ENCODE measurements at regions not wholly inside any gene's neighbourhood (a gene's known extent, or its start where the extent isn't known, plus 50 kb on each side); places are given as distances from the start of the nearest gene placed in this dataset.

DNA sequence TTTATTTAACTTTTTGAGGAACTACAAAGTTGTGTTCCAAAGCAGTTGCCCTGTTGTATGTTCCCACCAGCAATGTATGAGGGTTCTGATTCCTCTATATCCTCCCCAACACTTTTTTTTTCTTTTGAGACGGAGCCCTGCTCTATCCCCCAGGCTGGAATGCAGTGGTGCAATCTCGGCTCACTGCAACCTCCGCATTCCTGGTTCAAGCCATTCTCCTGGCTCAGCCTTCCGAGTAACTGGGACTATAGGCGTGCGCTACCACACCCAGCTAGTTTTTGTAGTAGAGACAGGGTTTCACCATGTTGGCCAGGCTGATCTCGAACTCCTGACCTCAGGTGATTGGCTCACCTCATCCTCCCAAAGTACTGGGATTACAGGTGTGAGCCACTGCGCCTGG, 60.4 kb upstream of the ENAH start:
- no peak for TF ChIP-seq FOSL1 (IDR thresholded peaks at IDR 0.05; ENCODE audit: insufficient read depth, low read depth, low read length)
- TF ChIP-seq, protein P1, sequence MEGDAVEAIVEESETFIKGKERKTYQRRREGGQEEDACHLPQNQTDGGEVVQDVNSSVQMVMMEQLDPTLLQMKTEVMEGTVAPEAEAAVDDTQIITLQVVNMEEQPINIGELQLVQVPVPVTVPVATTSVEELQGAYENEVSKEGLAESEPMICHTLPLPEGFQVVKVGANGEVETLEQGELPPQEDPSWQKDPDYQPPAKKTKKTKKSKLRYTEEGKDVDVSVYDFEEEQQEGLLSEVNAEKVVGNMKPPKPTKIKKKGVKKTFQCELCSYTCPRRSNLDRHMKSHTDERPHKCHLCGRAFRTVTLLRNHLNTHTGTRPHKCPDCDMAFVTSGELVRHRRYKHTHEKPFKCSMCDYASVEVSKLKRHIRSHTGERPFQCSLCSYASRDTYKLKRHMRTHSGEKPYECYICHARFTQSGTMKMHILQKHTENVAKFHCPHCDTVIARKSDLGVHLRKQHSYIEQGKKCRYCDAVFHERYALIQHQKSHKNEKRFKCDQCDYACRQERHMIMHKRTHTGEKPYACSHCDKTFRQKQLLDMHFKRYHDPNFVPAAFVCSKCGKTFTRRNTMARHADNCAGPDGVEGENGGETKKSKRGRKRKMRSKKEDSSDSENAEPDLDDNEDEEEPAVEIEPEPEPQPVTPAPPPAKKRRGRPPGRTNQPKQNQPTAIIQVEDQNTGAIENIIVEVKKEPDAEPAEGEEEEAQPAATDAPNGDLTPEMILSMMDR (IDR thresholded peaks at IDR 0.05; ENCODE audit: control extremely low read depth in 1 of 3, insufficient read depth in 1 of 3, low read depth in 1 of 3, low read length in 3 of 3) = no peak
- no peak for TF ChIP-seq EP300 (IDR thresholded peaks at IDR 0.05; ENCODE audit: borderline replicate concordance in 1 of 2, low read depth in 2 of 2, low read length in 2 of 2)
- TF ChIP-seq ZNF274 (IDR thresholded peaks at IDR 0.05; ENCODE audit: borderline replicate concordance, extremely low read depth, low read length) = no peak
- no peak for TF ChIP-seq SP1 (IDR thresholded peaks at IDR 0.05; ENCODE audit: low read depth, low read length)
- no peak for TF ChIP-seq JUND (IDR thresholded peaks at IDR 0.05; ENCODE audit: low read length)
- no peak for TF ChIP-seq KDM1A (IDR thresholded peaks at IDR 0.05; ENCODE audit: borderline replicate concordance, low read length)
- TF ChIP-seq TAF1 (IDR thresholded peaks at IDR 0.05; ENCODE audit: low read depth, low read length) = no peak
- TF ChIP-seq SIN3A (conservative IDR thresholded peaks at IDR 0.05 in 1 of 2, IDR thresholded peaks at IDR 0.05 in 1 of 2; ENCODE audit: low read depth in 1 of 2, low read length in 2 of 2) = no peak
- no peak for TF ChIP-seq POU5F1 (IDR thresholded peaks at IDR 0.05; ENCODE audit: low read depth, low read length)
- TF ChIP-seq YY1 (IDR thresholded peaks at IDR 0.05; ENCODE audit: low read depth, low read length) = no peak
- TF ChIP-seq TCF12 (IDR thresholded peaks at IDR 0.05; ENCODE audit: low read depth, low read length) = no peak
